HEK293T (cell line): ENCODE measurements at regions not wholly inside any gene's neighbourhood (a gene's known extent, or its start where the extent isn't known, plus 50 kb on each side); places are given as distances from the start of the nearest gene placed in this dataset.

Experiments
- ARNT ChIP-seq: fragments of 450-650 bp; IDR thresholded peaks from 2 replicates; pipeline ENCODE4 v1.6.1; 2017; ENCODE audit warnings: mild to moderate bottlenecking
- BHLHE40 ChIP-seq: fragments of 450-650 bp; IDR thresholded peaks from 2 replicates; pipeline ENCODE4 v1.6.1; 2016; ENCODE audit warnings: mild to moderate bottlenecking, moderate library complexity, borderline replicate concordance
- ELF4 ChIP-seq: fragments of 450-650 bp; IDR thresholded peaks from 2 replicates; pipeline ENCODE4 v1.6.1; 2017; ENCODE audit warnings: antibody characterized with exemption
- FOXA1 ChIP-seq: fragments of 450-650 bp; IDR thresholded peaks from 2 replicates; pipeline ENCODE4 v1.6.1; 2016; ENCODE audit warnings: mild to moderate bottlenecking
- FOXK2 ChIP-seq: fragments of 450-650 bp; IDR thresholded peaks from 2 replicates; pipeline ENCODE4 v1.6.1; 2016; ENCODE audit warnings: mild to moderate bottlenecking
- FOXM1 ChIP-seq: fragments of 450-650 bp; IDR thresholded peaks from 2 replicates; pipeline ENCODE4 v1.6.1; 2017; ENCODE audit warnings: mild to moderate bottlenecking, borderline replicate concordance
- NFRKB ChIP-seq: fragments of 450-650 bp; IDR thresholded peaks from 2 replicates; pipeline ENCODE4 v1.6.1; 2016; ENCODE audit warnings: mild to moderate bottlenecking, moderate library complexity
- SP1 ChIP-seq: fragments of 450-650 bp; IDR thresholded peaks from 2 replicates; pipeline ENCODE4 v1.6.1; 2017
- SUZ12 ChIP-seq: fragments of 450-650 bp; IDR thresholded peaks from 2 replicates; pipeline ENCODE4 v1.6.1; 2016; ENCODE audit warnings: mild to moderate bottlenecking
- TARDBP ChIP-seq: fragments of 450-650 bp; IDR thresholded peaks from 2 replicates; pipeline ENCODE4 v1.6.1; 2016
- ZNF384 ChIP-seq: fragments of 450-650 bp; IDR thresholded peaks from 2 replicates; pipeline ENCODE4 v1.6.1; 2016

- TF ChIP-seq ZNF384, result no peak
- TF ChIP-seq NFRKB, result no peak
- no peak for TF ChIP-seq FOXK2
- no peak for TF ChIP-seq FOXA1
- TF ChIP-seq FOXM1, result no peak
- TF ChIP-seq BHLHE40, result no peak
- TF ChIP-seq TARDBP, result no peak
- TF ChIP-seq ARNT, result no peak
- TF ChIP-seq SUZ12, result no peak
- no peak for TF ChIP-seq SP1
- no peak for TF ChIP-seq ELF4
Measured at GRCh38 chr14:97788846-97789526, 991.8 kb downstream of the VRK1 start.
